Neuronal stem cell (in vitro differentiated cells): ENCODE measurements at regions not wholly inside any gene's neighbourhood (a gene's known extent, or its start where the extent isn't known, plus 50 kb on each side); places are given as distances from the start of the nearest gene placed in this dataset.
A peak's percentile ranks its signal among the peaks of the same experiment; 100 is the strongest.

Source experiments
- DNase-seq: peaks from one replicate; pipeline ENCODE4 v3.0.0-alpha.2; 2013; ENCODE audit warnings: low spot score
- H2AFZ ChIP-seq: one replicate; pipeline ENCODE4 v1.6.1; 2013; ENCODE audit warnings: mild to moderate bottlenecking, low read length, inconsistent platforms
- H2AK5ac ChIP-seq: 2 replicates; pipeline ENCODE4 v1.6.1; 2013; ENCODE audit warnings: low read depth, mild to moderate bottlenecking, inconsistent platforms, low read length, moderate library complexity, mixed read lengths
- H2BK120ac ChIP-seq: 2 replicates; pipeline ENCODE4 v1.6.1; 2013; ENCODE audit warnings: low read depth, mild to moderate bottlenecking, inconsistent platforms, low read length, moderate library complexity, mixed read lengths
- H2BK12ac ChIP-seq: one replicate; pipeline ENCODE4 v1.6.1; 2013; ENCODE audit warnings: low read length, inconsistent platforms
- H2BK15ac ChIP-seq: 2 replicates; pipeline ENCODE4 v1.6.1; 2013; ENCODE audit warnings: mild to moderate bottlenecking, low read length, inconsistent platforms, mixed read lengths
- H2BK5ac ChIP-seq: one replicate; pipeline ENCODE4 v1.6.1; 2013; ENCODE audit warnings: inconsistent platforms, mild to moderate bottlenecking, low read length, moderate library complexity
- H3K14ac ChIP-seq: one replicate; pipeline ENCODE4 v1.6.1; 2013; ENCODE audit warnings: low read length, inconsistent platforms
- H3K18ac ChIP-seq: 2 replicates; pipeline ENCODE4 v1.6.1; 2013; ENCODE audit warnings: low read length, inconsistent platforms
- H3K23ac ChIP-seq: 2 replicates; pipeline ENCODE4 v1.6.1; 2013; ENCODE audit warnings: low read depth, mild to moderate bottlenecking, mixed read lengths, low read length, inconsistent platforms; ENCODE audit not compliant: poor library complexity
- H3K27ac ChIP-seq: replicated peaks from 3 replicates; pipeline ENCODE4 v1.5.1; 2013; ENCODE audit warnings: low read length, inconsistent platforms
- H3K27me3 ChIP-seq, 3 experiments: 2 replicates each; pipeline ENCODE4 v1.6.1; 2013; ENCODE audit warnings: low read length in 3 of 3, mild to moderate bottlenecking in 2 of 3, inconsistent platforms in 1 of 3, low read depth in 1 of 3, mixed read lengths in 1 of 3, moderate library complexity in 1 of 3; ENCODE audit not compliant: control insufficient read depth in 3 of 3, insufficient read depth in 3 of 3
- H3K36me3 ChIP-seq, 2 donors: replicated peaks in 1 of 2; 2 replicates each; pipeline ENCODE4 v1.6.1; 2013; ENCODE audit warnings: low read length in 2 of 2; ENCODE audit not compliant: control insufficient read depth in 2 of 2, insufficient read depth in 2 of 2
- H3K4ac ChIP-seq: 2 replicates; pipeline ENCODE4 v1.6.1; 2013; ENCODE audit warnings: inconsistent platforms, mild to moderate bottlenecking, low read length, moderate library complexity
- H3K4me1 ChIP-seq, 2 donors: 1 replicate in 1 of 2; 2 replicates in 1 of 2; pipeline ENCODE4 v1.6.1; 2013; ENCODE audit warnings: low read length in 2 of 2, low read depth in 1 of 2; ENCODE audit not compliant: control insufficient read depth in 2 of 2, insufficient read depth in 1 of 2
- H3K4me2 ChIP-seq: one replicate; pipeline ENCODE4 v1.6.1; 2013; ENCODE audit warnings: mild to moderate bottlenecking, low read length, inconsistent platforms; ENCODE audit not compliant: insufficient read depth, poor library complexity, severe bottlenecking
- H3K4me3 ChIP-seq, 2 donors: 2 replicates each; pipeline ENCODE4 v1.5.1; 2013; ENCODE audit warnings: low read length in 2 of 2, mild to moderate bottlenecking in 2 of 2, inconsistent platforms in 1 of 2, moderate library complexity in 1 of 2
- H3K79me1 ChIP-seq: one replicate; pipeline ENCODE4 v1.6.1; 2013; ENCODE audit warnings: low read depth, mild to moderate bottlenecking, inconsistent platforms, low read length, moderate library complexity
- H3K9ac ChIP-seq: one replicate; pipeline ENCODE4 v1.6.1; 2013; ENCODE audit warnings: mild to moderate bottlenecking, low read depth, low read length, inconsistent platforms; ENCODE audit not compliant: poor library complexity
- H3K9me3 ChIP-seq, 2 donors: replicated peaks in 1 of 2; 2 replicates each; pipeline versions ENCODE3 to v1.6.1; 2013; ENCODE audit warnings: low read length in 2 of 2, mild to moderate bottlenecking in 2 of 2, inconsistent platforms in 1 of 2, low read depth in 1 of 2, mixed read lengths in 1 of 2, moderate library complexity in 1 of 2; ENCODE audit not compliant: control insufficient read depth in 2 of 2, insufficient read depth in 1 of 2
- H4K8ac ChIP-seq: one replicate; pipeline ENCODE4 v1.6.1; 2013; ENCODE audit warnings: low read depth, mild to moderate bottlenecking, inconsistent platforms, low read length, moderate library complexity
- H4K91ac ChIP-seq: one replicate; pipeline ENCODE4 v1.6.1; 2013; ENCODE audit warnings: low read length, low read depth, mild to moderate bottlenecking, inconsistent platforms; ENCODE audit not compliant: poor library complexity
- WGBS, 2 donors: extraction: QIAGEN DNeasy Blood & Tissue Kit; methylation state at CpG; one replicate each; pipeline ENCODE4 v1.1.7; 2013; ENCODE audit warnings: missing lambda C conversion rate in 2 of 2, mixed read lengths in 1 of 2; ENCODE audit not compliant: insufficient read length in 2 of 2, insufficient replicate concordance in 1 of 2; ENCODE audit errors: extremely low coverage in 2 of 2; 5-methylcytosine and 5-hydroxymethylcytosine counted together

DNA sequence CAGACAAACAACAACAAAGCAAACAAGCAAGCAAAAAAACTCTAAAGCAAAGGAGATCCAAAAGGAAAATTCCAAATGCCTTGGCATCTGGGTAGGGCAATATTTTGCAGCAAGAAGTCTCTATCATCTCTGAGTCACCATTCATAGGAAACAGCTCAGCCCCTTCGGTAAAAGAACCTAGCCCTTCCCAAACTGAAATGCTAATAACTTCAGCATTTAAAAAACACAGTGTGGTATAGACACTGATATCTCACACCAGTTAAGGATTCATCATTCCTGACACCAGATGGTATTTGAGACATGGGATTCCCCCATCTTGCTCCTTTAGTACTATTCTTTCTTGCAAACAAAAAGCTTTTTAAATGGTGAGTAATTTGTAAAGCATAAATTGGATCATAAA lies 491.8 kb downstream of the TXNL1 start:
- Histone ChIP-seq H2BK5ac (no peak overlapping the region), H4K91ac (no peak overlapping the region), H3K4me3 (no peak overlapping the region), H3K4me2 (no peak overlapping the region), H3K23ac (no peak overlapping the region), H3K9ac (no peak overlapping the region), H2BK15ac (no peak overlapping the region), H2BK120ac (no peak overlapping the region), H3K79me1 (no peaks in the 10 kb centered on the region), H3K4ac (no peak overlapping the region), H3K9me3 (peaks cover 0 to 3% of the 10 kb centered on the region in 2 donors), H3K36me3 (no peaks in the 10 kb centered on the region), H3K14ac (no peak overlapping the region), H3K18ac (no peak overlapping the region), H3K4me1 (peaks cover 0 to 2% of the 10 kb centered on the region in 2 donors), H3K27ac (no peak overlapping the region), H2AK5ac (no peak overlapping the region), H2AFZ (no peak overlapping the region), H2BK12ac (no peak overlapping the region), H4K8ac (no peak overlapping the region), H3K27me3 (no peaks in the 10 kb centered on the region)
- DNase-seq: no peak
- WGBS, 2 donors: no CpG with 5 or more reads among the region's 1 CpG

DNA sequence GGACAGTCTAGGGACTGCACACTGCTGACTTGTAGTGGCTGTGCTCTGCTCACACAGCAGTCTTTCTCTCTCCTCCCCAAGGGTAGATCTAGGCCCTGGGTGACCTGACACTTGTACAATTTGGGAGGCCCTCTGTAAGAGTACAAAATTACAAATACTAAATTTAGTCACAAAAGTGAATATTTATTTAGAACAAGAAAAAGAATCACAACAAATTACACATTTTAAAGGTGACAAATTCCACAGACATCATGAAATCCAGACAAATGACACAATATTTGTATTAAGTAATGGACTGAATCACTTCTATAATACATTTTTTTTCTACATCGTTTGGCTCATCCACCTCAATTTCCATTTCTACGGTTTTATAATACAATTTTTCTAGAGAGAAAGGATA lies 496.4 kb downstream of the TXNL1 start:
- H3K4me2 ChIP-seq: no peak overlapping the region

GRCh38 chr18:56139792-56140254 lies 498.6 kb downstream of the TXNL1 start:
- no peak overlapping the region for H3K4me3 ChIP-seq
- WGBS, 2 donors: no CpG with 5 or more reads among the region's 8 CpGs
- no peaks in the 10 kb centered on the region for H3K4me1 ChIP-seq
- H3K14ac ChIP-seq: no peak overlapping the region
- no peak overlapping the region for H2BK15ac ChIP-seq
- no peak overlapping the region for H2BK120ac ChIP-seq
- H2AK5ac ChIP-seq: no peak overlapping the region
- H3K23ac ChIP-seq: no peak overlapping the region
- no peak overlapping the region for H4K8ac ChIP-seq
- peak overlapping the region; percentile 5 for H2AFZ ChIP-seq
- no peaks in the 10 kb centered on the region for H3K36me3 ChIP-seq
- H3K9me3 ChIP-seq: peaks cover 0 to 3% of the 10 kb centered on the region in 2 donors
- no peak overlapping the region for H4K91ac ChIP-seq
- no peak overlapping the region for H3K9ac ChIP-seq
- no peak for DNase-seq
- H3K18ac ChIP-seq: no peak overlapping the region
- no peak overlapping the region for H2BK12ac ChIP-seq
- H3K27me3 ChIP-seq: no peaks in the 10 kb centered on the region
- no peak overlapping the region for H3K4ac ChIP-seq
- H3K79me1 ChIP-seq: no peaks in the 10 kb centered on the region
- no peak overlapping the region for H2BK5ac ChIP-seq
- H3K4me2 ChIP-seq: no peak overlapping the region
- no peak overlapping the region for H3K27ac ChIP-seq

More for the DNA sequence above, 496.4 kb downstream of the TXNL1 start:
- Histone ChIP-seq H3K9me3 (peaks cover 0 to 3% of the 10 kb centered on the region in 2 donors), H3K4ac (no peak overlapping the region), H2BK120ac (no peak overlapping the region), H3K27ac (no peak overlapping the region), H3K36me3 (no peaks in the 10 kb centered on the region), H3K18ac (no peak overlapping the region), H3K79me1 (no peaks in the 10 kb centered on the region), H2AFZ (peak overlapping the region; percentile 48), H2AK5ac (no peak overlapping the region), H3K4me3 (no peak overlapping the region), H3K27me3 (no peaks in the 10 kb centered on the region), H3K14ac (no peak overlapping the region), H4K91ac (no peak overlapping the region), H4K8ac (no peak overlapping the region), H3K23ac (no peak overlapping the region), H3K4me1 (no peaks in the 10 kb centered on the region), H2BK12ac (no peak overlapping the region), H2BK5ac (no peak overlapping the region), H2BK15ac (no peak overlapping the region), H3K9ac (no peak overlapping the region)
- DNase-seq: no peak
- WGBS, 2 donors: no CpG with 5 or more reads among the region's 2 CpGs

GRCh38 chr18:56139372-56139771 lies 499.0 kb downstream of the TXNL1 start:
- H3K23ac ChIP-seq: no peak overlapping the region
- H3K27me3 ChIP-seq: no peaks in the 10 kb centered on the region
- no peaks in the 10 kb centered on the region for H3K36me3 ChIP-seq
- no peak overlapping the region for H3K18ac ChIP-seq
- no peak overlapping the region for H4K8ac ChIP-seq
- peak overlapping the region; percentile 5 for H2AFZ ChIP-seq
- H3K4me3 ChIP-seq: no peak overlapping the region
- H4K91ac ChIP-seq: no peak overlapping the region
- H3K79me1 ChIP-seq: no peaks in the 10 kb centered on the region
- H3K9me3 ChIP-seq: peaks cover 0 to 3% of the 10 kb centered on the region in 2 donors
- no peaks in the 10 kb centered on the region for H3K4me1 ChIP-seq
- H2BK120ac ChIP-seq: no peak overlapping the region
- H3K14ac ChIP-seq: no peak overlapping the region
- H3K4ac ChIP-seq: no peak overlapping the region
- DNase-seq: no peak
- H2BK12ac ChIP-seq: no peak overlapping the region
- H3K4me2 ChIP-seq: no peak overlapping the region
- no peak overlapping the region for H2AK5ac ChIP-seq
- H2BK15ac ChIP-seq: no peak overlapping the region
- H3K9ac ChIP-seq: no peak overlapping the region
- H2BK5ac ChIP-seq: no peak overlapping the region
- H3K27ac ChIP-seq: no peak overlapping the region
